RWPE2 (cell line): ENCODE measurements at regions not wholly inside any gene's neighbourhood (a gene's known extent, or its start where the extent isn't known, plus 50 kb on each side); places are given as distances from the start of the nearest gene placed in this dataset.

ENCODE experiments used
- ATAC-seq: fragments of 200-7000 bp; cut with Tn5 transposase; 3 replicates; pipeline ENCODE4 v1.9.1; 2021; ENCODE audit warnings: low read depth
- DNase-seq: peaks from one replicate; pipeline ENCODE4 v3.0.0-alpha.2; 2020; ENCODE audit warnings: low spot score
- H3K27ac ChIP-seq: fragments of 450-650 bp; 2 replicates; pipeline ENCODE4 v1.5.1; 2017; ENCODE audit warnings: mild to moderate bottlenecking; ENCODE audit not compliant: poor library complexity, severe bottlenecking
- H3K27me3 ChIP-seq: fragments of 250-450 bp; sonication (Bioruptor Pico); 2 replicates; pipeline ENCODE4 v1.5.1; 2021; ENCODE audit warnings: mild to moderate bottlenecking, moderate library complexity; ENCODE audit not compliant: insufficient read depth, poor library complexity, severe bottlenecking
- H3K36me3 ChIP-seq: fragments of 250-450 bp; sonication (Bioruptor Pico); 2 replicates; pipeline ENCODE4 v1.5.1; 2020; ENCODE audit warnings: low read depth, mild to moderate bottlenecking, moderate library complexity
- H3K4me1 ChIP-seq: fragments of 250-450 bp; sonication (Bioruptor Pico); 2 replicates; pipeline ENCODE4 v1.5.1; 2021; ENCODE audit warnings: mild to moderate bottlenecking, moderate library complexity; ENCODE audit not compliant: insufficient read depth, poor library complexity, severe bottlenecking
- H3K4me3 ChIP-seq: fragments of 250-450 bp; sonication (Bioruptor Pico); 2 replicates; pipeline ENCODE4 v1.5.1; 2021; ENCODE audit warnings: mild to moderate bottlenecking, moderate library complexity; ENCODE audit not compliant: severe bottlenecking
- H3K9me3 ChIP-seq: fragments of 250-450 bp; sonication (Bioruptor Pico); 2 replicates; pipeline ENCODE4 v1.5.1; 2021; ENCODE audit warnings: mild to moderate bottlenecking, moderate library complexity; ENCODE audit not compliant: severe bottlenecking
- CTCF ChIP-seq: fragments of 450-650 bp; IDR thresholded peaks from one replicate; pipeline ENCODE4 v1.5.1; 2017; ENCODE audit warnings: mild to moderate bottlenecking, moderate library complexity; ENCODE audit not compliant: poor library complexity, severe bottlenecking

GRCh38 chr5:145637396-145637795 lies 197.7 kb downstream of the PRELID2 start:
- DNase-seq = no peak
- Histone ChIP-seq H3K27me3 (no peaks in the 10 kb centered on the region), H3K4me3 (no peak overlapping the region), H3K9me3 (no peaks in the 10 kb centered on the region), H3K27ac (no peak overlapping the region), H3K36me3 (no peaks in the 10 kb centered on the region), H3K4me1 (no peaks in the 10 kb centered on the region)
- no peak for ATAC-seq
- TF ChIP-seq CTCF = no peak

- ATAC-seq (no peak), DNase-seq (no peak)
Measured at GRCh38 chr5:145636371-145636770, 198.8 kb downstream of the PRELID2 start.

GRCh38 chr5:145633474-145633873 lies 201.7 kb downstream of the PRELID2 start:
- DNase-seq = no peak
- Histone ChIP-seq H3K4me3 (no peak overlapping the region), H3K9me3 (no peaks in the 10 kb centered on the region), H3K36me3 (no peaks in the 10 kb centered on the region), H3K4me1 (no peaks in the 10 kb centered on the region), H3K27me3 (no peaks in the 10 kb centered on the region), H3K27ac (no peak overlapping the region)
- no peak for TF ChIP-seq CTCF
- no peak for ATAC-seq

More at GRCh38 chr5:145636371-145636770, 198.8 kb downstream of the PRELID2 start:
- H3K27ac ChIP-seq = no peak overlapping the region
- no peaks in the 10 kb centered on the region for H3K27me3 ChIP-seq
- H3K9me3 ChIP-seq = no peaks in the 10 kb centered on the region
- no peaks in the 10 kb centered on the region for H3K36me3 ChIP-seq
- H3K4me1 ChIP-seq = no peaks in the 10 kb centered on the region
- no peak for TF ChIP-seq CTCF
- H3K4me3 ChIP-seq = no peak overlapping the region

GRCh38 chr5:145632701-145633100 lies 202.4 kb downstream of the PRELID2 start:
- TF ChIP-seq CTCF = no peak

GRCh38 chr5:145629047-145629446 lies 206.1 kb downstream of the PRELID2 start:
- no peaks in the 10 kb centered on the region for H3K4me1 ChIP-seq
- ATAC-seq (no peak; the same call in 2 of the 3 replicates), DNase-seq (no peak)
- no peak overlapping the region for H3K4me3 ChIP-seq
- H3K27ac ChIP-seq = no peak overlapping the region
- H3K9me3 ChIP-seq = no peaks in the 10 kb centered on the region
- no peaks in the 10 kb centered on the region for H3K27me3 ChIP-seq
- H3K36me3 ChIP-seq = no peaks in the 10 kb centered on the region
- TF ChIP-seq CTCF = no peak

More at GRCh38 chr5:145632701-145633100, 202.4 kb downstream of the PRELID2 start:
- no peak overlapping the region for H3K27ac ChIP-seq
- H3K36me3 ChIP-seq = no peaks in the 10 kb centered on the region
- ATAC-seq (no peak), DNase-seq (no peak)
- H3K27me3 ChIP-seq = no peaks in the 10 kb centered on the region
- H3K4me3 ChIP-seq = no peak overlapping the region
- H3K9me3 ChIP-seq = no peaks in the 10 kb centered on the region
- no peaks in the 10 kb centered on the region for H3K4me1 ChIP-seq
